Stimulated activated naive B cell treated with anti-CD40 and anti-IgM and Interleukin-4, amounts not matched to agents 10 μg/mL and 1 μg/mL and 100 μg/mL, for 72 hours (primary cell): ENCODE measurements at regions not wholly inside any gene's neighbourhood (a gene's known extent, or its start where the extent isn't known, plus 50 kb on each side); places are given as distances from the start of the nearest gene placed in this dataset.

ENCODE experiments used
- ATAC-seq, 2 donors: fragments of 150-1000 bp; cut with Tn5 transposase; replicated peaks; 2 replicates each; pipeline ENCODE4 v1.10.0; 2021; ENCODE audit warnings: moderate library complexity in 1 of 2
- DNase-seq: peaks from one replicate; pipeline ENCODE4 v3.0.0; 2021
- H3K27ac Mint-ChIP-seq: one replicate; pipeline ENCODE4 v1.8.0; 2022; ENCODE audit warnings: mild to moderate bottlenecking, mixed read lengths
- H3K27me3 Mint-ChIP-seq, 2 donors: one replicate each; pipeline ENCODE4 v1.8.0; 2022; ENCODE audit warnings: mixed read lengths in 2 of 2
- H3K36me3 Mint-ChIP-seq, 2 donors: one replicate each; pipeline ENCODE4 v1.8.0; 2022; ENCODE audit warnings: mixed read lengths in 2 of 2, mild to moderate bottlenecking in 1 of 2
- H3K4me1 Mint-ChIP-seq, 2 donors: one replicate each; pipeline ENCODE4 v1.8.0; 2022; ENCODE audit warnings: mixed read lengths in 2 of 2, mild to moderate bottlenecking in 1 of 2
- H3K4me3 Mint-ChIP-seq, 2 donors: one replicate each; pipeline ENCODE4 v1.8.0; 2022; ENCODE audit warnings: mild to moderate bottlenecking in 2 of 2, mixed read lengths in 2 of 2, moderate library complexity in 1 of 2
- H3K9me3 Mint-ChIP-seq, 2 donors: one replicate each; pipeline ENCODE4 v1.8.0; 2022; ENCODE audit warnings: mixed read lengths in 2 of 2, mild to moderate bottlenecking in 1 of 2

- Mint-ChIP-seq H3K9me3 (peaks cover 4 to 5% of the 10 kb centered on the region in 2 donors), H3K27ac (no peak overlapping the region), H3K27me3 (no peaks in the 10 kb centered on the region), H3K36me3 (no peaks in the 10 kb centered on the region), H3K4me3 (no peak overlapping the region), H3K4me1 (no peaks in the 10 kb centered on the region)
- no peak for ATAC-seq
- DNase-seq: no peak
Measured at GRCh38 chr14:26810631-26811030, 212.8 kb upstream of the NOVA1 start.

GRCh38 chr14:26811756-26812305, 214.0 kb upstream of the NOVA1 start:
- H3K27ac Mint-ChIP-seq: no peak overlapping the region

GRCh38 chr14:26820138-26820537, 222.3 kb upstream of the NOVA1 start:
- ATAC-seq (no peak), DNase-seq (no peak)
- H3K4me1 Mint-ChIP-seq: no peaks in the 10 kb centered on the region
- H3K9me3 Mint-ChIP-seq: no peaks in the 10 kb centered on the region
- H3K4me3 Mint-ChIP-seq: no peak overlapping the region
- H3K27me3 Mint-ChIP-seq: no peaks in the 10 kb centered on the region
- H3K27ac Mint-ChIP-seq: no peak overlapping the region
- H3K36me3 Mint-ChIP-seq: no peaks in the 10 kb centered on the region

More at GRCh38 chr14:26811756-26812305, 214.0 kb upstream of the NOVA1 start:
- no peaks in the 10 kb centered on the region for H3K36me3 Mint-ChIP-seq
- ATAC-seq (no peak), DNase-seq (no peak)
- no peaks in the 10 kb centered on the region for H3K27me3 Mint-ChIP-seq
- no peaks in the 10 kb centered on the region for H3K9me3 Mint-ChIP-seq
- H3K4me1 Mint-ChIP-seq: no peaks in the 10 kb centered on the region
- H3K4me3 Mint-ChIP-seq: no peak overlapping the region

- no peak overlapping the region for H3K4me3 Mint-ChIP-seq
- H3K27ac Mint-ChIP-seq: no peak overlapping the region
- H3K27me3 Mint-ChIP-seq: no peaks in the 10 kb centered on the region
- no peak for DNase-seq
- ATAC-seq: no peak
- H3K36me3 Mint-ChIP-seq: no peaks in the 10 kb centered on the region
- no peaks in the 10 kb centered on the region for H3K4me1 Mint-ChIP-seq
- no peaks in the 10 kb centered on the region for H3K9me3 Mint-ChIP-seq
Measured at GRCh38 chr14:26820572-26820971, 222.7 kb upstream of the NOVA1 start.

- Mint-ChIP-seq H3K4me1 (no peaks in the 10 kb centered on the region), H3K27me3 (no peaks in the 10 kb centered on the region), H3K36me3 (no peaks in the 10 kb centered on the region), H3K4me3 (no peak overlapping the region), H3K27ac (no peak overlapping the region), H3K9me3 (peaks cover 0 to 4% of the 10 kb centered on the region in 2 donors)
- DNase-seq (no peak), ATAC-seq (no peak)
Measured at GRCh38 chr14:26828741-26829140, 230.9 kb upstream of the NOVA1 start.

GRCh38 chr14:26833621-26834176, 235.9 kb upstream of the NOVA1 start:
- no peaks in the 10 kb centered on the region for H3K4me1 Mint-ChIP-seq
- peaks cover 0 to 2% of the 10 kb centered on the region in 2 donors for H3K9me3 Mint-ChIP-seq
- DNase-seq (no peak), ATAC-seq (no peak)
- no peaks in the 10 kb centered on the region for H3K27me3 Mint-ChIP-seq
- no peaks in the 10 kb centered on the region for H3K36me3 Mint-ChIP-seq
- H3K27ac Mint-ChIP-seq: no peak overlapping the region
- H3K4me3 Mint-ChIP-seq: no peak overlapping the region

GRCh38 chr14:26835979-26836570, 238.2 kb upstream of the NOVA1 start:
- no peaks in the 10 kb centered on the region for H3K4me1 Mint-ChIP-seq
- ATAC-seq: no peak
- no peak for DNase-seq
- no peaks in the 10 kb centered on the region for H3K36me3 Mint-ChIP-seq
- H3K4me3 Mint-ChIP-seq: no peak overlapping the region
- H3K27me3 Mint-ChIP-seq: no peaks in the 10 kb centered on the region
- peaks cover 0 to 3% of the 10 kb centered on the region in 2 donors for H3K9me3 Mint-ChIP-seq
- no peak overlapping the region for H3K27ac Mint-ChIP-seq

GRCh38 chr14:26839481-26839880, 241.6 kb upstream of the NOVA1 start:
- DNase-seq (no peak), ATAC-seq (no peak)
- H3K4me1 Mint-ChIP-seq: no peaks in the 10 kb centered on the region
- H3K27me3 Mint-ChIP-seq: no peaks in the 10 kb centered on the region
- no peak overlapping the region for H3K27ac Mint-ChIP-seq
- H3K4me3 Mint-ChIP-seq: no peak overlapping the region
- no peaks in the 10 kb centered on the region for H3K36me3 Mint-ChIP-seq
- peaks cover 2 to 3% of the 10 kb centered on the region in 2 donors for H3K9me3 Mint-ChIP-seq

- ATAC-seq: no peak
Measured at GRCh38 chr14:26841326-26841725, 243.5 kb upstream of the NOVA1 start.

GRCh38 chr14:26841920-26842741, 244.3 kb upstream of the NOVA1 start:
- Mint-ChIP-seq H3K4me3 (no peak overlapping the region), H3K27me3 (no peaks in the 10 kb centered on the region), H3K27ac (no peak overlapping the region), H3K36me3 (no peaks in the 10 kb centered on the region), H3K9me3 (peaks cover 2 to 3% of the 10 kb centered on the region in 2 donors), H3K4me1 (no peaks in the 10 kb centered on the region)
- DNase-seq (no peak), ATAC-seq (no peak)

More at GRCh38 chr14:26841326-26841725, 243.5 kb upstream of the NOVA1 start:
- no peak for DNase-seq
- Mint-ChIP-seq H3K9me3 (peaks cover 2 to 3% of the 10 kb centered on the region in 2 donors), H3K4me1 (no peaks in the 10 kb centered on the region), H3K27ac (no peak overlapping the region), H3K36me3 (no peaks in the 10 kb centered on the region), H3K4me3 (no peak overlapping the region), H3K27me3 (no peaks in the 10 kb centered on the region)

- no peak overlapping the region for H3K27ac Mint-ChIP-seq
- peaks cover 2 to 3% of the 10 kb centered on the region in 2 donors for H3K9me3 Mint-ChIP-seq
- H3K4me1 Mint-ChIP-seq: no peaks in the 10 kb centered on the region
- H3K27me3 Mint-ChIP-seq: no peaks in the 10 kb centered on the region
- H3K36me3 Mint-ChIP-seq: no peaks in the 10 kb centered on the region
- DNase-seq: no peak
- no peak for ATAC-seq
- H3K4me3 Mint-ChIP-seq: no peak overlapping the region
Measured at GRCh38 chr14:26845151-26845818, 247.5 kb upstream of the NOVA1 start.

GRCh38 chr14:26846388-26846787, 248.6 kb upstream of the NOVA1 start:
- ATAC-seq: no peak
- no peaks in the 10 kb centered on the region for H3K27me3 Mint-ChIP-seq
- no peak for DNase-seq
- no peak overlapping the region for H3K4me3 Mint-ChIP-seq
- H3K9me3 Mint-ChIP-seq: peaks cover 2 to 3% of the 10 kb centered on the region in 2 donors
- H3K27ac Mint-ChIP-seq: no peak overlapping the region
- H3K36me3 Mint-ChIP-seq: no peaks in the 10 kb centered on the region
- no peaks in the 10 kb centered on the region for H3K4me1 Mint-ChIP-seq

- no peaks in the 10 kb centered on the region for H3K27me3 Mint-ChIP-seq
- H3K9me3 Mint-ChIP-seq: peaks cover 0 to 4% of the 10 kb centered on the region in 2 donors
- ATAC-seq: no peak
- no peak overlapping the region for H3K4me3 Mint-ChIP-seq
- H3K36me3 Mint-ChIP-seq: no peaks in the 10 kb centered on the region
- DNase-seq: no peak
- no peaks in the 10 kb centered on the region for H3K4me1 Mint-ChIP-seq
- no peak overlapping the region for H3K27ac Mint-ChIP-seq
Measured at GRCh38 chr14:26849514-26849913, 251.7 kb upstream of the NOVA1 start.

GRCh38 chr14:26851793-26852192, 254.0 kb upstream of the NOVA1 start:
- Mint-ChIP-seq H3K36me3 (no peaks in the 10 kb centered on the region), H3K4me3 (no peak overlapping the region), H3K27me3 (no peaks in the 10 kb centered on the region), H3K9me3 (peaks cover 0 to 7% of the 10 kb centered on the region in 2 donors), H3K4me1 (no peaks in the 10 kb centered on the region), H3K27ac (no peak overlapping the region)
- ATAC-seq: no peak
- no peak for DNase-seq
